ENCODE measurements at regions not wholly inside any gene's neighbourhood (a gene's known extent, or its start where the extent isn't known, plus 50 kb on each side); places are given as distances from the start of the nearest gene placed in this dataset.

GRCh38 chr9:108606401-108606800 is 249.4 kb downstream of the ACTL7B start:
- TF ChIP-seq CTCF (IDR thresholded peaks at IDR 0.05; ENCODE audit: poor library complexity) (no peak), EZH2 (IDR thresholded peaks at IDR 0.05; ENCODE audit: borderline replicate concordance) (no peak), EZH2phosphoT487 (IDR thresholded peaks at IDR 0.05; ENCODE audit: low read depth, severe bottlenecking, unreplicated experiment) (no peak)
